NCI-H1417 (cell line): ENCODE measurements at regions not wholly inside any gene's neighbourhood (a gene's known extent, or its start where the extent isn't known, plus 50 kb on each side); places are given as distances from the start of the nearest gene placed in this dataset.

Experiments used
- DNase-seq, 3 experiments: peaks; one replicate each; lab custom pipeline; 2025; lab: John Stamatoyannopoulos, UW

- no peak for DNase-seq
Measured at GRCh38 chr1:78359666-78360065, 131.1 kb upstream of the PTGFR start.

GRCh38 chr1:78360584-78360983 lies 130.2 kb upstream of the PTGFR start:
- no peak for DNase-seq

GRCh38 chr1:78367700-78368099 lies 123.1 kb upstream of the PTGFR start:
- no peak for DNase-seq

GRCh38 chr1:78369546-78369945 lies 121.2 kb upstream of the PTGFR start:
- no peak for DNase-seq

- no peak for DNase-seq
Measured at GRCh38 chr1:78370356-78370755, 120.4 kb upstream of the PTGFR start.

GRCh38 chr1:78370779-78371482 lies 119.8 kb upstream of the PTGFR start:
- no peak for DNase-seq

- DNase-seq = no peak
Measured at GRCh38 chr1:78373676-78374075, 117.1 kb upstream of the PTGFR start.

GRCh38 chr1:78375996-78376395 lies 114.8 kb upstream of the PTGFR start:
- peak in 1 of 3 experiments; percentile 15 for DNase-seq

GRCh38 chr1:78377356-78377928 lies 113.3 kb upstream of the PTGFR start:
- peak in 1 of 3 experiments; percentile 5 for DNase-seq

- peak in 1 of 3 experiments; percentile 26 for DNase-seq
Measured at GRCh38 chr1:78383923-78384322, 106.9 kb upstream of the PTGFR start.

GRCh38 chr1:78385744-78386462 lies 104.9 kb upstream of the PTGFR start:
- no peak for DNase-seq

- DNase-seq = no peak
Measured at GRCh38 chr1:78387201-78387600, 103.6 kb upstream of the PTGFR start.

- DNase-seq = no peak
Measured at GRCh38 chr1:78387871-78388270, 102.9 kb upstream of the PTGFR start.

- no peak for DNase-seq
Measured at GRCh38 chr1:78388275-78388674, 102.5 kb upstream of the PTGFR start.

GRCh38 chr1:78401148-78401547 lies 89.6 kb upstream of the PTGFR start:
- DNase-seq = peak in 1 of 3 experiments; percentile 5

GRCh38 chr1:78408192-78408591 lies 82.6 kb upstream of the PTGFR start:
- no peak for DNase-seq

GRCh38 chr1:78408810-78409209 lies 82.0 kb upstream of the PTGFR start:
- DNase-seq = no peak

GRCh38 chr1:78410643-78411042 lies 80.1 kb upstream of the PTGFR start:
- no peak for DNase-seq

- no peak for DNase-seq
Measured at GRCh38 chr1:78411707-78412106, 79.1 kb upstream of the PTGFR start.

- no peak for DNase-seq
Measured at GRCh38 chr1:78415165-78415564, 75.6 kb upstream of the PTGFR start.

- no peak for DNase-seq
Measured at GRCh38 chr1:78419309-78419708, 71.5 kb upstream of the PTGFR start.

GRCh38 chr1:78420181-78420580 lies 70.6 kb upstream of the PTGFR start:
- DNase-seq = no peak

GRCh38 chr1:78420688-78421087 lies 70.1 kb upstream of the PTGFR start:
- DNase-seq = no peak
